NB4 (cell line): ENCODE measurements at regions not wholly inside any gene's neighbourhood (a gene's known extent, or its start where the extent isn't known, plus 50 kb on each side); places are given as distances from the start of the nearest gene placed in this dataset.

ENCODE experiments used
- CTCF ChIP-seq: IDR thresholded peaks from one replicate; pipeline ENCODE4 v1.5.1; 2012; ENCODE audit warnings: low read depth, low read length
- MAX ChIP-seq: IDR thresholded peaks from 2 replicates; pipeline ENCODE4 v1.6.1; 2011; ENCODE audit warnings: low read depth, low read length
- POLR2A ChIP-seq: IDR thresholded peaks from 2 replicates; pipeline ENCODE4 v1.6.1; 2011; ENCODE audit warnings: mild to moderate bottlenecking; ENCODE audit not compliant: insufficient read length; ENCODE audit errors: extremely low read depth

GRCh38 chr9:79176014-79176697 is 395.6 kb upstream of the TLE4 start:
- TF ChIP-seq CTCF (no peak), POLR2A (no peak), MAX (no peak)
